ENCODE measurements at regions not wholly inside any gene's neighbourhood (a gene's known extent, or its start where the extent isn't known, plus 50 kb on each side); places are given as distances from the start of the nearest gene placed in this dataset.

DNA sequence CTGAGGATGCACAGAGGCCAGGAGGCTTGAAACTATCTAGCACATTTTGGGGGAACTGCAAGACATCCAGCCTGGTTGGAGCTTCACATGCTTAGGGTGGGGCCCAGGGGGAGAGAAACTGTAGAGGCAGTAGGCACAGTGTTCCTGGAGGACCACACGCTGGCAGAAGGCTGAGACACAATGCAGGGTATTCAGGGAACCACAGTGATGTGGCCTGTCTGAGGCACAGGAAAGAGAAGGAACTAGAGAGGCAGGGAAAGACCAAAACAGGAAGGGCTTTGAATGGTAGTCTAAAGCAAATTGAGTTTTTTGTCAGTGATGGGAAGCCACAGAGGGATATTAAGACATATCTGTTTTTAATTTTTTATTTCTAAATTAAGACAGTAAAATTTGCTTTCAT is 100.2 kb upstream of the PRICKLE1 start:
- Histone ChIP-seq H3K4me3 (ENCODE audit: control insufficient read depth in 2 of 3, extremely low read depth in 1 of 3, insufficient read depth in 2 of 3, low read depth in 1 of 3, low read length in 3 of 3) (no peak overlapping the region), H4K20me1 (ENCODE audit: control insufficient read depth, extremely low read depth, insufficient read depth, low read length) (no peaks in the 10 kb centered on the region), H3K4me2 (ENCODE audit: control insufficient read depth, extremely low read depth, insufficient read depth, low read depth, low read length) (no peak overlapping the region), H3K27me3 (ENCODE audit: control insufficient read depth, extremely low read depth, insufficient read depth, low read length) (no peaks in the 10 kb centered on the region), H3K9me1 (ENCODE audit: control insufficient read depth, extremely low read depth, insufficient read depth, low read length) (no peaks in the 10 kb centered on the region), H3K27ac (ENCODE audit: control insufficient read depth, insufficient read depth, low read length) (no peak overlapping the region), H3K4me1 (ENCODE audit: control insufficient read depth, extremely low read depth, insufficient read depth, low read length) (peaks cover 4% of the 10 kb centered on the region), H3K79me2 (ENCODE audit: control insufficient read depth, insufficient read depth, low read length) (no peaks in the 10 kb centered on the region), H3K9me3 (ENCODE audit: control insufficient read depth, low read depth, low read length) (no peaks in the 10 kb centered on the region), H3K36me3 (ENCODE audit: control insufficient read depth in 2 of 2, extremely low read depth in 1 of 2, insufficient read depth in 2 of 2, low read length in 2 of 2) (no peaks in the 10 kb centered on the region), H2AFZ (ENCODE audit: control insufficient read depth, low read length) (no peak overlapping the region), H3K9ac (ENCODE audit: control insufficient read depth, extremely low read depth, insufficient read depth, low read length) (no peak overlapping the region)
- FAIRE-seq (peak; percentile 17), DNase-seq (ENCODE audit: low read depth, low spot score) (no peak)
- TF ChIP-seq EZH2 (IDR thresholded peaks at IDR 0.05; ENCODE audit: low read length) (no peak), CTCF (optimal IDR thresholded peaks at IDR 0.05 in 1 of 3, IDR thresholded peaks at IDR 0.05 in 1 of 3, conservative IDR thresholded peaks at IDR 0.05 in 1 of 3; ENCODE audit: extremely low read depth in 1 of 3, insufficient read depth in 2 of 3, low read length in 3 of 3) (no peak)
- dilution Hi-C loops (cut with MboI; ENCODE audit: extremely low pct_ligation_motif_present, low sequenced_read_pairs), result no loop called here

DNA sequence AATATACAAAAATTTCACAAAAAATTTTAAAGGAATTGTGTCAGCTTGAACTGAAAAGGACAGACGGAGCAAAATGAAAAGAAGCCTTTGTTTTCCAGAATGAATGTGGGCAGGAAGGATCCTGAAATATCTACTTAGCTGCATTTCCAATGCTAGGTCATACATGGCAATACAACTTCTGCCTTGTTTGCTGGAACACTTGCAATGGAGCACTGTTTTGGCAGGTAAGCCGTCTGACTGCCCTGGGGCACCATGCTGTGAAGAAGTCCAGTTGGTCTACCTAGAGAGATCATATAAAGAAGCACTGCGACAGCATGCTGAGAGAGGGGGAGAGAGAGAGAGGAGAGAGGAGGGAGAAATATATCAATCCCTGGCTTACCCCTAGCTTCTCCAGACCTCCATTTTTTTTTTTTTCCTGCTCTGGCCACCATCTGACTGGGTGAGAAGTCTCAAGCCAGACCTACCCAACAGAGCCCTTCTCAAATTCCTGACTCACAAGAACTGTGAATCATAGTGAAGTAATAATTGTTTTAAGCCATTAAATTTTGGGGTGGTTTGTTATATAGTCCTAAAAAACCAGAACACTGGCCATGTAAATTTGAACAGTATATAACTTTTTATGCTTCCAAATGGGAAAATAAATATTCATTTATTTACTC is 97.1 kb upstream of the PRICKLE1 start:
- Histone ChIP-seq H3K36me3 (ENCODE audit: control insufficient read depth in 2 of 2, extremely low read depth in 1 of 2, insufficient read depth in 2 of 2, low read length in 2 of 2) (no peaks in the 10 kb centered on the region), H3K9me3 (ENCODE audit: control insufficient read depth, low read depth, low read length) (no peaks in the 10 kb centered on the region), H3K4me1 (ENCODE audit: control insufficient read depth, extremely low read depth, insufficient read depth, low read length) (peaks cover 8% of the 10 kb centered on the region), H3K9me1 (ENCODE audit: control insufficient read depth, extremely low read depth, insufficient read depth, low read length) (no peaks in the 10 kb centered on the region), H4K20me1 (ENCODE audit: control insufficient read depth, extremely low read depth, insufficient read depth, low read length) (no peaks in the 10 kb centered on the region), H3K79me2 (ENCODE audit: control insufficient read depth, insufficient read depth, low read length) (no peaks in the 10 kb centered on the region), H3K9ac (ENCODE audit: control insufficient read depth, extremely low read depth, insufficient read depth, low read length) (no peak overlapping the region), H3K27me3 (ENCODE audit: control insufficient read depth, extremely low read depth, insufficient read depth, low read length) (no peaks in the 10 kb centered on the region), H3K4me3 (ENCODE audit: control insufficient read depth in 2 of 3, extremely low read depth in 1 of 3, insufficient read depth in 2 of 3, low read depth in 1 of 3, low read length in 3 of 3) (no peak overlapping the region), H3K4me2 (ENCODE audit: control insufficient read depth, extremely low read depth, insufficient read depth, low read depth, low read length) (no peak overlapping the region), H3K27ac (ENCODE audit: control insufficient read depth, insufficient read depth, low read length) (no peak overlapping the region), H2AFZ (ENCODE audit: control insufficient read depth, low read length) (no peak overlapping the region)
- DNase-seq (ENCODE audit: low read depth, low spot score), result no peak
- dilution Hi-C loops (cut with MboI; ENCODE audit: extremely low pct_ligation_motif_present, low sequenced_read_pairs), result no loop called here
- FAIRE-seq, result no peak
- TF ChIP-seq CTCF (optimal IDR thresholded peaks at IDR 0.05 in 1 of 3, IDR thresholded peaks at IDR 0.05 in 1 of 3, conservative IDR thresholded peaks at IDR 0.05 in 1 of 3; ENCODE audit: extremely low read depth in 1 of 3, insufficient read depth in 2 of 3, low read length in 3 of 3) (no peak), EZH2 (IDR thresholded peaks at IDR 0.05; ENCODE audit: low read length) (no peak)

Measured in keratinocyte (primary cell).